HK-2 (cell line): ENCODE measurements at regions not wholly inside any gene's neighbourhood (a gene's known extent, or its start where the extent isn't known, plus 50 kb on each side); places are given as distances from the start of the nearest gene placed in this dataset.

Experiments
- DNase-seq: peaks from one replicate; pipeline ENCODE4 v3.0.0-alpha.2; 2018; ENCODE audit not compliant: unreplicated experiment

- DNase-seq = no peak
Observed at GRCh38 chr22:44368611-44369292, 56.0 kb upstream of the SHISAL1 start.

GRCh38 chr22:44366372-44367300 is 53.9 kb upstream of the SHISAL1 start:
- DNase-seq = no peak

GRCh38 chr22:44365832-44366231 is 53.1 kb upstream of the SHISAL1 start:
- DNase-seq = no peak

GRCh38 chr22:44365191-44365590 is 52.4 kb upstream of the SHISAL1 start:
- DNase-seq = no peak

- no peak for DNase-seq
Observed at GRCh38 chr22:44364751-44365130, 52.0 kb upstream of the SHISAL1 start.

GRCh38 chr22:44363980-44364750 is 51.4 kb upstream of the SHISAL1 start:
- DNase-seq = peak; percentile 20

- DNase-seq = peak; percentile 96
Observed at GRCh38 chr22:44363013-44363979, 50.5 kb upstream of the SHISAL1 start.

GRCh38 chr22:44362249-44363012 is 49.7 kb upstream of the SHISAL1 start:
- no peak for DNase-seq
